Transverse colon (tissue), 4 donors: ENCODE measurements at regions not wholly inside any gene's neighbourhood (a gene's known extent, or its start where the extent isn't known, plus 50 kb on each side); places are given as distances from the start of the nearest gene placed in this dataset.
"Not testable (repeated sequence)": the region's sequence is repeated elsewhere in the genome, so short reads cannot be mapped to it uniquely, and the experiment has no call there.

Experiments
- DNase-seq: peaks from one replicate; pipeline ENCODE4 v3.0.0-alpha.2; 2019
- H3K27ac ChIP-seq, 4 donors: fragments of 200-600 bp; sonication (generic); 2 replicates each; pipeline ENCODE4 v1.5.1; 2016 to 2018; ENCODE audit warnings: inconsistent platforms in 4 of 4
- H3K27me3 ChIP-seq: fragments of 200-600 bp; sonication (generic); 2 replicates; pipeline ENCODE4 v1.5.1; 2017; ENCODE audit warnings: inconsistent platforms
- H3K36me3 ChIP-seq, 4 donors: fragments of 200-600 bp; sonication (generic); 2 replicates each; pipeline ENCODE4 v1.5.1; 2017 to 2019; ENCODE audit warnings: inconsistent platforms in 4 of 4
- H3K4me1 ChIP-seq, 4 donors: fragments of 200-600 bp; sonication (generic); 2 replicates each; pipeline ENCODE4 v1.5.1; 2017 to 2020; ENCODE audit warnings: inconsistent platforms in 4 of 4
- H3K4me3 ChIP-seq, 4 donors: fragments of 200-600 bp; sonication (generic); 1 replicate in 1 of 4; 2 replicates in 3 of 4; pipeline versions ENCODE4 v1.5.1 to v1.6.1; 2017 to 2019; ENCODE audit warnings: inconsistent platforms in 4 of 4
- H3K9me3 ChIP-seq, 2 donors: fragments of 200-600 bp; sonication (generic); 2 replicates each; pipeline ENCODE4 v1.5.1; 2017 to 2019; ENCODE audit warnings: inconsistent platforms in 2 of 2
- EP300 ChIP-seq: sonication (generic); formaldehyde crosslinking; IDR thresholded peaks from one replicate; pipeline ENCODE4 v1.6.1; 2017; ENCODE audit warnings: antibody characterized with exemption, low read depth
- POLR2A ChIP-seq: fragments of 450-650 bp; IDR thresholded peaks from one replicate; pipeline ENCODE4 v1.6.1; 2016; ENCODE audit warnings: antibody characterized with exemption, mild to moderate bottlenecking, moderate library complexity
- POLR2AphosphoS5 ChIP-seq, 3 donors: sonication (generic); formaldehyde crosslinking; IDR thresholded peaks; one replicate each; pipeline ENCODE4 v1.6.1; 2016; ENCODE audit warnings: antibody characterized with exemption in 3 of 3
- WGBS, 2 donors: methylation state at CpG; one replicate each; pipeline ENCODE4 v1.1.5; 2018; ENCODE audit warnings: low coverage in 1 of 2; 5-methylcytosine and 5-hydroxymethylcytosine counted together
- in situ Hi-C, 4 donors: fragments of 200-750 bp; cut with MboI; loops; one replicate each; pipeline versions ENCODE4 v1.15.0 to v1.15.1; 2017; ENCODE audit warnings: low sequenced_read_pairs in 3 of 4, low pct_ligation_motif_present in 1 of 4, low pct_unique_long_range_greater_than_20kb in 1 of 4
- intact Hi-C: fragments of 100-400 bp; cut with DNase I; formaldehyde crosslinking; loops from one replicate; pipeline ENCODE4 v1.15.1; 2023; ENCODE audit warnings: low total_unique reads
- TF ChIP-seq, protein P1 (sequence below), 5 experiments: fragments of 200-600 bp in 3 of 5; fragments of 450-650 bp in 2 of 5; sonication (generic) in 3 of 5; IDR thresholded peaks; 1 replicate in 2 of 5; 2 replicates in 3 of 5; pipeline ENCODE4 v1.5.1; 2016 to 2017; ENCODE audit warnings: antibody characterized with exemption in 5 of 5, inconsistent platforms in 3 of 5, mild to moderate bottlenecking in 2 of 5, moderate library complexity in 1 of 5

DNA sequence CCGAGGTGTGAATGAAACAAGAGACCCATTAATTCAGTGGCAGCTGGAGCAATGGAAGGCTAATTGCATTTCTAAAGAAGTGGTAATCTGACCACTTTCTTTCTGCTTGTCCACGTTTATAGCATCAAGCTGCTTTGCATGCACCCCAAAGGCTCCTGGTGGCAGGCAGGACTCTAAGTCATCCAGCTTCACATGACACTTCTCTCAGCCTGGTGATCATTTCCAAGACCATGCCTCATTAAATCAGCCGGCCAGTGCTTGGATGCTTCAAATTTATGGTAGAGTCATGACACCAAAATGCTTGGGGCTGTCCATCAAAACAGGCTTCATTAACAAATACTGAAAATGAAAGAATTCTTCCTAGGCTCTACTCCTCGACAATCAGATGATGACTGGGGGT lies 614.9 kb downstream of the DOK5 start:
- TF ChIP-seq, protein P1, sequence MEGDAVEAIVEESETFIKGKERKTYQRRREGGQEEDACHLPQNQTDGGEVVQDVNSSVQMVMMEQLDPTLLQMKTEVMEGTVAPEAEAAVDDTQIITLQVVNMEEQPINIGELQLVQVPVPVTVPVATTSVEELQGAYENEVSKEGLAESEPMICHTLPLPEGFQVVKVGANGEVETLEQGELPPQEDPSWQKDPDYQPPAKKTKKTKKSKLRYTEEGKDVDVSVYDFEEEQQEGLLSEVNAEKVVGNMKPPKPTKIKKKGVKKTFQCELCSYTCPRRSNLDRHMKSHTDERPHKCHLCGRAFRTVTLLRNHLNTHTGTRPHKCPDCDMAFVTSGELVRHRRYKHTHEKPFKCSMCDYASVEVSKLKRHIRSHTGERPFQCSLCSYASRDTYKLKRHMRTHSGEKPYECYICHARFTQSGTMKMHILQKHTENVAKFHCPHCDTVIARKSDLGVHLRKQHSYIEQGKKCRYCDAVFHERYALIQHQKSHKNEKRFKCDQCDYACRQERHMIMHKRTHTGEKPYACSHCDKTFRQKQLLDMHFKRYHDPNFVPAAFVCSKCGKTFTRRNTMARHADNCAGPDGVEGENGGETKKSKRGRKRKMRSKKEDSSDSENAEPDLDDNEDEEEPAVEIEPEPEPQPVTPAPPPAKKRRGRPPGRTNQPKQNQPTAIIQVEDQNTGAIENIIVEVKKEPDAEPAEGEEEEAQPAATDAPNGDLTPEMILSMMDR (IDR thresholded peaks at IDR 0.05): no peak
- Histone ChIP-seq H3K9me3 (no peaks in the 10 kb centered on the region), H3K27ac (no peak overlapping the region), H3K36me3 (no peaks in the 10 kb centered on the region), H3K27me3 (no peaks in the 10 kb centered on the region), H3K4me1 (no peaks in the 10 kb centered on the region), H3K4me3 (no peak overlapping the region)
- DNase-seq: no peak
- intact Hi-C loops (no loop called here), in situ Hi-C loops (no loop called here)
- 56 to 88% methylated on average over 3 to 4 of the region's 4 CpGs for WGBS, 2 donors

DNA sequence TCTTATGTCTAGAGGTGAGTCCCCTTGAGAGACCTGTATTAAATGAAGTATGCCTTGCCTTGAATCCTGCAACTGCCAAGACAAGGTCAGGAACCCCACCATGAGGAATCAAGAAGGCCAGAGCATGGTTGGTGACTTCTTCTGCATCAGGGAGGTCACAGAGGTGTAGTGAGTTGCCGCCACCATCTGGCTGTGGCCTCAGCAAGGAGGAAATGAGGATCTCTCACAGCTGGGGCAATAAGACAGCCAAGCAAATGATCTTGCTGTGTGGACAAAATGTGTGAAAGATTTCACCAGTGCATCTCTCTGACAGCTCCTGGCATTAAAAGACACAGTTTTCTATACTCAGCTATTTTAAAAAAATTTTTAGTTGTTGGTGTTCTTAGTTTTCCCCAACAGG lies 611.0 kb downstream of the DOK5 start:
- WGBS, 2 donors: 65% methylated on average over 1 of the region's 1 CpG; no CpG with 5 or more reads in 1 of the 2 donors
- in situ Hi-C loops (no loop called here), intact Hi-C loops (no loop called here)

DNA sequence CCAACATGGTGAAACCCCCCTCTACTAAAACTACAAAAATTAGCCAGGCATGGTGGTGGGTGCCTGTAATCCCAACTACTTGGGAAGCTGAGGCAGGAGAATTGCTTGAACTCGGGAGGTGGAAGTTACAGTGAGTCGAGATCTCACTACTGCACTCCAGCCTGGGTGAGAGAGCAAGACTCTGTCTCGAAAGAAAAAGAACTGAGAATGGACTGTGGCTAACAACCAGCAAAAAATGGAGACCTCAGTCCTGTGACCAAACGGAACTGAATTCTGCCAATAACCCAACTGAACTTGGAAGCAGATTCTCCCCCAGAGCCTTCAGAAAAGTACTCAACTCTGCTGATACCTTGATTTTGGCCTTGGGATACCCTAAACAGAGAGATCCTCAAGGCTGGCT lies 604.5 kb downstream of the DOK5 start:
- intact Hi-C loops (no loop called here), in situ Hi-C loops (no loop called here)
- no peak for TF ChIP-seq POLR2AphosphoS5 (IDR thresholded peaks at IDR 0.05)
- TF ChIP-seq EP300: no peak
- no peak for TF ChIP-seq POLR2A
- TF ChIP-seq, protein P1 (IDR thresholded peaks at IDR 0.05): no peak
- Histone ChIP-seq H3K36me3 (no peaks in the 10 kb centered on the region), H3K4me1 (no peaks in the 10 kb centered on the region), H3K4me3 (no peak overlapping the region), H3K27ac (no peak overlapping the region), H3K27me3 (no peaks in the 10 kb centered on the region), H3K9me3 (no peaks in the 10 kb centered on the region)
- no peak for DNase-seq
- WGBS, 2 donors: 89% methylated on average over 4 of the region's 4 CpGs; no CpG with 5 or more reads in 1 of the 2 donors

More for the DNA sequence above, 611.0 kb downstream of the DOK5 start:
- H3K4me3 ChIP-seq: no peak overlapping the region
- TF ChIP-seq, protein P1 (IDR thresholded peaks at IDR 0.05): no peak
- TF ChIP-seq POLR2A: no peak
- TF ChIP-seq POLR2AphosphoS5 (IDR thresholded peaks at IDR 0.05): no peak
- no peak for TF ChIP-seq EP300
- no peaks in the 10 kb centered on the region for H3K27me3 ChIP-seq
- DNase-seq: no peak
- H3K9me3 ChIP-seq: no peaks in the 10 kb centered on the region
- H3K27ac ChIP-seq: no peak overlapping the region
- no peaks in the 10 kb centered on the region for H3K36me3 ChIP-seq
- H3K4me1 ChIP-seq: no peaks in the 10 kb centered on the region

DNA sequence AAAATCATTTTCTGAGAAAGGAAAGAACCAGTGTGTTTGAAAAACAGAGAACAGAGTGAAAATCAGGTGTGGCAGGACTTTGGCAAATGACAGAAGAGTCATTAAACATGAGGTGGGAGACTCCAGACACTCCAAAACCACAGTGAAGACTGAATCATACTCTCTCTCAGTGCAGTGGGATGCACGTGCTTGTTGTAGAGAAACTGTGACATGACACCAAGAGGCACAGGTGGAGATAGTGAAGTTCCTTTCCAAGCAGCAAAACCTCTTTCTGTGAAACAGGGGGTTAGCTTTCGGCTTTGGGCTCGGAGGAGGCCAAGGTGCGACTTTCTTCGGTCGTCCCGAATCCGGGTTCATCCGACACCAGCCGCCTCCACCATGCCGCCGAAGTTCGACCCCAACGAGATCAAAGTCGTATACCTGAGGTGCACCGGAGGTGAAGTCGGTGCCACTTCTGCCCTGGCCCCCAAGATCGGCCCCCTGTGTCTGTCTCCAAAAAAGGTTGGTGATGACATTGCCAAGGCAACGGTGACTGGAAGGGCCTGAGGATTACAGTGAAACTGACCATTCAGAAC lies 599.0 kb downstream of the DOK5 start:
- WGBS, 2 donors: 92 to 96% methylated on average over 2 to 18 of the region's 19 CpGs
- H3K4me1 ChIP-seq, DNase-seq, H3K36me3 ChIP-seq, H3K9me3 ChIP-seq, H3K27ac ChIP-seq, H3K27me3 ChIP-seq, intact Hi-C loops, H3K4me3 ChIP-seq: not testable (repeated sequence)
- in situ Hi-C loops: loop anchor here in 1 of 4 donors (25.0 kb wide), 1 partner anchor 88 kb away; no protein-coding TSS in a partner anchor

DNA sequence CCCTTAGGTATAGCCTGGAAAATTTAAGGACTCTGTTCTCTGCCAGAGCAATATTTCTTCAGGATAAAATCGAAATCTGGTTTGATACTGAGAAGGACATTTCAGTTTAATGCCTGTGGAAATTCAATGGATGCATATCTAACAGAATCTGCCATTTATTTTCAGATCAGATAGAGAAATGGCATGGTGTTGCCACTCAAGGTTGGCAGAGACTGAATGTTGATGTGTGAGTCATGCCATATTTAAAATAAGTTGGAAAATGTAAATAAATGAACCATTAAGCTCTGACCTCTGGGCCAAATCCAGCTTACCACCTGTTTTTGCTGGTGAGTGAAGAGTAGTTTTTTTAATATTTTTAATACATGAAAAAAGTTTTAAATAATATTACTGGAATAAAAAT lies 594.6 kb downstream of the DOK5 start:
- Histone ChIP-seq H3K4me3 (no peak overlapping the region), H3K4me1 (no peaks in the 10 kb centered on the region), H3K9me3 (no peaks in the 10 kb centered on the region), H3K27me3 (no peaks in the 10 kb centered on the region), H3K27ac (no peak overlapping the region), H3K36me3 (no peaks in the 10 kb centered on the region)
- no peak for TF ChIP-seq POLR2A
- no peak for TF ChIP-seq EP300
- TF ChIP-seq POLR2AphosphoS5 (IDR thresholded peaks at IDR 0.05): no peak
- TF ChIP-seq, protein P1 (IDR thresholded peaks at IDR 0.05): no peak
- intact Hi-C loops: no loop called here
- WGBS, 2 donors: 56 to 67% methylated on average over 1 of the region's 1 CpG
- in situ Hi-C loops: loop anchor here in 1 of 4 donors (25.0 kb wide), 1 partner anchor 92 kb away; no protein-coding TSS in a partner anchor
- DNase-seq: no peak
